Progenitor cell of endocrine pancreas (in vitro differentiated cells): ENCODE measurements at regions not wholly inside any gene's neighbourhood (a gene's known extent, or its start where the extent isn't known, plus 50 kb on each side); places are given as distances from the start of the nearest gene placed in this dataset.

Source experiments
- DNase-seq: peaks from one replicate; pipeline ENCODE4 v3.0.0; 2021; ENCODE audit warnings: low spot score; ENCODE audit not compliant: unreplicated experiment
- H3K27ac Mint-ChIP-seq: 2 replicates; pipeline ENCODE4 v1.8.0; 2021; ENCODE audit warnings: mild to moderate bottlenecking, moderate library complexity, mixed read lengths
- H3K27me3 Mint-ChIP-seq: 2 replicates; pipeline ENCODE4 v1.8.0; 2021; ENCODE audit warnings: mixed read lengths
- H3K36me3 Mint-ChIP-seq: 2 replicates; pipeline ENCODE4 v1.8.0; 2022; ENCODE audit warnings: mixed read lengths; ENCODE audit not compliant: insufficient read depth
- H3K4me1 Mint-ChIP-seq: 2 replicates; pipeline ENCODE4 v1.8.0; 2021; ENCODE audit warnings: low read depth, mixed read lengths
- H3K4me3 Mint-ChIP-seq: 2 replicates; pipeline ENCODE4 v1.8.0; 2021; ENCODE audit warnings: low read depth, mild to moderate bottlenecking, moderate library complexity, mixed read lengths
- H3K9me3 Mint-ChIP-seq: 2 replicates; pipeline ENCODE4 v1.8.0; 2021; ENCODE audit warnings: low read depth, mixed read lengths
- TF ChIP-seq, protein P1 (sequence below): fragments of 200-600 bp; sonication (generic); IDR thresholded peaks from one replicate; pipeline ENCODE4 v1.5.0; 2021; ENCODE audit warnings: antibody characterized with exemption, mild to moderate bottlenecking; ENCODE audit not compliant: unreplicated experiment

DNA sequence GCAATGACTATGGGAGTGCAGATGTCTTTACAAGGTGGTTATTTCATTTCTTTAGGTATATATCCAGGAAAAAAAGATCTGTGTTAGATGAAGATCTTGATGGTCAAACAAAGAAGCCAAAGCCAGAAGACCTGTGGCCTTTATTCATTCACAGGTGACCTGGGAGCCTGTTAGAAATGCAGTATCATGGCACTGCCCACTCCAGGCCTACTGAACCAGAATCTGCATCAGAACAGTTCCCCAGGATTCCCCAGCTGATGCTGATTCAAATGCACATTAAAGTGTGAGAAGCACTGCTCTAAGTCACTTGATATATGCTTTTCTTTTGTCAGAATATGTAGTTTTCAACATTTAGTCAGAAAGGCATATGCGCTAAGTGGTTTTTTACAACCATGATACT, 251.1 kb downstream of the IPMK start:
- H3K27ac Mint-ChIP-seq, result no peak overlapping the region
- H3K27me3 Mint-ChIP-seq, result no peaks in the 10 kb centered on the region
- TF ChIP-seq, protein P1, sequence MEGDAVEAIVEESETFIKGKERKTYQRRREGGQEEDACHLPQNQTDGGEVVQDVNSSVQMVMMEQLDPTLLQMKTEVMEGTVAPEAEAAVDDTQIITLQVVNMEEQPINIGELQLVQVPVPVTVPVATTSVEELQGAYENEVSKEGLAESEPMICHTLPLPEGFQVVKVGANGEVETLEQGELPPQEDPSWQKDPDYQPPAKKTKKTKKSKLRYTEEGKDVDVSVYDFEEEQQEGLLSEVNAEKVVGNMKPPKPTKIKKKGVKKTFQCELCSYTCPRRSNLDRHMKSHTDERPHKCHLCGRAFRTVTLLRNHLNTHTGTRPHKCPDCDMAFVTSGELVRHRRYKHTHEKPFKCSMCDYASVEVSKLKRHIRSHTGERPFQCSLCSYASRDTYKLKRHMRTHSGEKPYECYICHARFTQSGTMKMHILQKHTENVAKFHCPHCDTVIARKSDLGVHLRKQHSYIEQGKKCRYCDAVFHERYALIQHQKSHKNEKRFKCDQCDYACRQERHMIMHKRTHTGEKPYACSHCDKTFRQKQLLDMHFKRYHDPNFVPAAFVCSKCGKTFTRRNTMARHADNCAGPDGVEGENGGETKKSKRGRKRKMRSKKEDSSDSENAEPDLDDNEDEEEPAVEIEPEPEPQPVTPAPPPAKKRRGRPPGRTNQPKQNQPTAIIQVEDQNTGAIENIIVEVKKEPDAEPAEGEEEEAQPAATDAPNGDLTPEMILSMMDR, result no peak
- no peaks in the 10 kb centered on the region for H3K4me1 Mint-ChIP-seq
- no peaks in the 10 kb centered on the region for H3K36me3 Mint-ChIP-seq
- no peak for DNase-seq
- peaks cover 12% of the 10 kb centered on the region for H3K9me3 Mint-ChIP-seq
- no peak overlapping the region for H3K4me3 Mint-ChIP-seq

DNA sequence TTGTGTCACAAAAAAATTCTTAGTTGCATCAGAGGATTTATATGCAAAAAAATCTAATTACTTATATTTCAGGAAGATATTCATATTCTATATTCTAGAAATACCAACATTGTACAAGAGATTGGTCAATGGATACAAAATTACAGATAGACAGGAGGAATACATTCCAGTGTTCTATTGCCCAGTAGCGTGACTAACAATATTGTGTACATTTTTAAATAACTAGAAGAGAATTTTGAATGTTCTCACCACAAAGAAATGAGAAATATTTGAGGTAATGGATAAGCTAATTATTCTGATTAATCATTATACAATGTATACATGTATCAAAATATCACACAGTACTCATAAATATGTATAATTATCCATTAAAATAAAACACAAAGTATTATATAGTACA, 253.3 kb downstream of the IPMK start:
- Mint-ChIP-seq H3K9me3 (peaks cover 2% of the 10 kb centered on the region), H3K36me3 (no peaks in the 10 kb centered on the region), H3K27ac (no peak overlapping the region), H3K27me3 (no peaks in the 10 kb centered on the region), H3K4me1 (no peaks in the 10 kb centered on the region), H3K4me3 (no peak overlapping the region)
- DNase-seq, result no peak
- TF ChIP-seq, protein P1, result no peak

DNA sequence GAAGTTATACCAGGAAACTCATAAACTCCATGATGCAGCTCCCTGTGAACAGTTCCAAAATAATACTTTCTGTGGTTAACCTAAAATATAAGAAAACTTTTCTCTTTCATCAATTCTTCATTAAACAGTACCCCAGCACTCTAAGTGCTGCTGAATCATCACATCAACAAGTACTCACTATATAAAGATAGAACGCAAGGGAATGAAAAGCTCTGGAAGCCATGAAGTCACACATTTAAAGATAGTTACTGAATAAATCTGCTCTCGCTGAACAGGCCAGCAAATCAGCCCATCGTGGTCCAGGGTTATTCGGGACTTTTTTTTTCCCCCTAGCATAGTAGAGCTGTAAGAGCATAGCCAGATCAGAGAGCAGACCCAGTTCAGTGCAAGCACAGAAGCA, 254.3 kb downstream of the IPMK start:
- no peak for DNase-seq
- no peaks in the 10 kb centered on the region for H3K36me3 Mint-ChIP-seq
- H3K9me3 Mint-ChIP-seq, result no peaks in the 10 kb centered on the region
- TF ChIP-seq, protein P1, result no peak
- no peaks in the 10 kb centered on the region for H3K27me3 Mint-ChIP-seq
- H3K4me3 Mint-ChIP-seq, result no peak overlapping the region
- no peaks in the 10 kb centered on the region for H3K4me1 Mint-ChIP-seq
- no peak overlapping the region for H3K27ac Mint-ChIP-seq

DNA sequence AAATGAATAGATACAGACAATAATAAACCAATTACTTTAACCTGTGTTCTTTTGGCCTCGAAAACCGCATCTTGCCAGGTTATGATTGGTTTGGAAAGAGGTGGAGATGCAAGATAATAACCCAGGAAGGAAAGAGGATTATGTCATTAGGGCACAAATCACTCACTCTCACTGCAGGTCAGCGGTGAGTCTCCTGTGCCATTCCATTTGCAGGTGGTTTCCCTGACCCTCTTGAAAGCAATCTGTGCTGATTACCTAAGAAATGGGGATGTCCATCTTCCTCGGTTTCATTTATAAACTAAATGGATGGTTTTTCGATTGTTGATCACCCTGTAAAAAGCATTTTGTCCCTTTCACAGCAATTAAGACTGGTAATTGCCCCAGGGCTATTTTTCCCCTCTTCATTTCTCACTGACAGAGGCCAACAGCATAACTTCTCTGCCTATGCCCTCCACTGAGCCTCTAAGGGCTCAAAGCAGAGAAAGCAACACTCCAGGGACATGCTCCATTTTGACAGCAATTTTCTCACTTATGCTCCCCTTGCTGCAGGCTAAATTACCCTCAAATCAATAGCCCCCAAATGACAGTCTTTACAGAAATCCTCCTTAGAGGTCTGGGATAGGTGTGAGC, 257.5 kb downstream of the IPMK start:
- TF ChIP-seq, protein P1, result no peak
- Mint-ChIP-seq H3K27ac (no peak overlapping the region), H3K4me1 (no peaks in the 10 kb centered on the region), H3K27me3 (no peaks in the 10 kb centered on the region), H3K9me3 (no peaks in the 10 kb centered on the region), H3K4me3 (no peak overlapping the region), H3K36me3 (no peaks in the 10 kb centered on the region)
- DNase-seq, result no peak

DNA sequence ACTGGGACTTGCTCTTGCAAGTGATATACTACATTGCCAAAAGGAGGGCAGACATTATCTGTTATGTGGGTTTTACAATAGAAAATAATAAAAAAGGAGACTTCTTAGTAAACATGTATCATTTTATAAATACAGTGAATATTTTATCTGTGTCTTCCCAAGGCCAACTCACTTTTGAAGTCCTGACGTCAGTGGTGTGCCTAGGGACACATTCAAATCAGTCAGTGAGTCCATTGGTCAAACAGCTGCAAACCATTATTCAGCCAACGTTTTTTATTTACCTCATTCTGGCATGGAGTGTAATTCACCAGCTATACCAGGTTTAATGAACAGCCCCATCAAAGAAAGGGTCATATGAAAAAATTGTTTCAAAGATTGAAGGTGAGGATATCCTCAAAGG, 263.7 kb downstream of the IPMK start:
- Mint-ChIP-seq H3K27ac (no peak overlapping the region), H3K27me3 (no peaks in the 10 kb centered on the region), H3K9me3 (no peaks in the 10 kb centered on the region), H3K4me1 (no peaks in the 10 kb centered on the region), H3K4me3 (no peak overlapping the region), H3K36me3 (no peaks in the 10 kb centered on the region)
- DNase-seq, result no peak
- TF ChIP-seq, protein P1, result no peak
